Kidney (tissue), 13 donors: ENCODE measurements at regions not wholly inside any gene's neighbourhood (a gene's known extent, or its start where the extent isn't known, plus 50 kb on each side); places are given as distances from the start of the nearest gene placed in this dataset.

Experiments
- DNase-seq, 5 donors: peaks; one replicate each; pipeline ENCODE4 v3.0.0-alpha.2; 2013 to 2020
- FAIRE-seq: peaks from 2 replicates; lab custom pipeline; 2012; peaks lifted over from hg19 to GRCh38; lab: Jason Lieb, UNC
- H3K27ac ChIP-seq, 2 donors: one replicate each; pipeline ENCODE4 v1.7.0; 2013; ENCODE audit warnings: low read depth in 2 of 2, low read length in 2 of 2, inconsistent platforms in 1 of 2
- H3K27me3 ChIP-seq: one replicate; pipeline ENCODE4 v1.7.1; 2013; ENCODE audit warnings: low read length, inconsistent platforms; ENCODE audit not compliant: control insufficient read depth, insufficient read depth
- H3K36me3 ChIP-seq, 3 donors: one replicate each; pipeline versions ENCODE4 v1.7.0 to v1.7.1; 2013; ENCODE audit warnings: low read length in 3 of 3, control low read depth in 1 of 3, inconsistent platforms in 1 of 3; ENCODE audit not compliant: insufficient read depth in 3 of 3, control insufficient read depth in 2 of 3
- H3K4me1 ChIP-seq, 3 donors: one replicate each; pipeline versions ENCODE4 v1.7.0 to v1.7.1; 2013; ENCODE audit warnings: low read length in 3 of 3, inconsistent platforms in 1 of 3, low read depth in 1 of 3; ENCODE audit not compliant: control insufficient read depth in 2 of 3, insufficient read depth in 2 of 3
- H3K4me3 ChIP-seq, 3 donors: one replicate each; pipeline versions ENCODE4 v1.7.0 to v1.8.1; 2013; ENCODE audit warnings: low read length in 3 of 3, control low read depth in 1 of 3, inconsistent platforms in 1 of 3
- H3K9ac ChIP-seq, 3 donors: one replicate each; pipeline versions ENCODE4 v1.7.0 to v1.7.1; 2013; ENCODE audit warnings: low read length in 3 of 3, control low read depth in 1 of 3, inconsistent platforms in 1 of 3
- H3K9me3 ChIP-seq, 3 donors: one replicate each; pipeline versions ENCODE4 v1.7.0 to v1.7.1; 2013; ENCODE audit warnings: low read length in 3 of 3, control low read depth in 1 of 3, inconsistent platforms in 1 of 3; ENCODE audit not compliant: control insufficient read depth in 2 of 3, insufficient read depth in 1 of 3
- CTCF ChIP-seq: IDR thresholded peaks from 3 replicates; pipeline ENCODE4 v1.5.1; 2012; ENCODE audit warnings: mild to moderate bottlenecking, moderate library complexity, borderline replicate concordance; ENCODE audit not compliant: insufficient read depth; ENCODE audit errors: extremely low read depth
- intact Hi-C: fragments of 100-400 bp; cut with DNase I; formaldehyde crosslinking; loops from one replicate; pipeline ENCODE4 v1.11.1; 2022
- donor health status: control.
- donor health status: control.
- donor health status: control.
- donor health status: control.
- donor health status: control.
- donor health status: DM: yes; HTN: yes; CAD: no.
- donor health status: Normal renal cell carcinoma (clear cell type).

DNA sequence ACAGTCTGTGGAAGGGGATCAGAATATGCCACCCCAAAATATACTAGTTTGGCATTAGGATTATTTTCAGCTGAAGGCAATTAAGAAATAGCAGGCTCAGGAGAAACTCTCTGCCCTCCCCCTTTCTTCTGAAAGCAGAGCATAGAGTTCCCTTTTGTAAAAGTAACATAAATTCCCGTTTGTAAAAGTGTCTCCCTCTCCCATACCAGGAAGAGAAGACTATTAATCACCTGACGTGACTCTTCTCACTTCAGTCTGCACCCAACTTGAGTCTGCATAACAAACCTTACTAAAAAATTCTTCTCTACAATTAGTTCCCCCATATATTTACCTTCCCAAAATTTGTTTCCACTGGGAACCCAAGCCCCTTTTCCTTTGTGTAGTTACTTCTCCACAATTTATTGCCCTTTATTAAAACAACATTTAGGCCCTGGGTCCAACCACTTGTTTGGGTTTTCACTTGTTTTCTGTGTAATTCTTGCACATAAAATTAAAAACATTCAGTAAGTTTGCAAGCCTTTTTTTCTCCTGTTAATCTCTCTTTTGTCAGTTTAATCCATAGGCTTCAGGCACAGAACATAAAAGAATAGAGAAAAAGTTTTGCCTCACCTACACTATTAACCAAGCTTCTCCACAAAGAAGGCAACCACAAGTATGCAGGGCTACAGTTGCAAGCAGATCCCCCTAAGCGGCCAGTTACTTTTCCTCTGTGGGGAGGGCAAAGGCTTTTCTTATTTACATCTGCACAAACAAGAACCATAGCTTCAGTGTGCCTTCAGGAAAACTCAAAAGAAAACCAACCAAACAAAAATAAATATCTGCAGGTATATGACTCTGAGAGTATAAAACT lies 73.8 kb upstream of the EPCAM start:
- Histone ChIP-seq H3K4me3 (no peak overlapping the region), H3K9ac (no peak overlapping the region), H3K27ac (no peak overlapping the region), H3K9me3 (no peaks in the 10 kb centered on the region), H3K36me3 (no peaks in the 10 kb centered on the region), H3K27me3 (no peaks in the 10 kb centered on the region), H3K4me1 (peaks cover 0 to 2% (median 0%) of the 10 kb centered on the region in 3 donors)
- intact Hi-C loops: no loop called here
- FAIRE-seq (no peak), DNase-seq (peak in 1 of 5 donors; percentile 67)
- no peak for TF ChIP-seq CTCF

DNA sequence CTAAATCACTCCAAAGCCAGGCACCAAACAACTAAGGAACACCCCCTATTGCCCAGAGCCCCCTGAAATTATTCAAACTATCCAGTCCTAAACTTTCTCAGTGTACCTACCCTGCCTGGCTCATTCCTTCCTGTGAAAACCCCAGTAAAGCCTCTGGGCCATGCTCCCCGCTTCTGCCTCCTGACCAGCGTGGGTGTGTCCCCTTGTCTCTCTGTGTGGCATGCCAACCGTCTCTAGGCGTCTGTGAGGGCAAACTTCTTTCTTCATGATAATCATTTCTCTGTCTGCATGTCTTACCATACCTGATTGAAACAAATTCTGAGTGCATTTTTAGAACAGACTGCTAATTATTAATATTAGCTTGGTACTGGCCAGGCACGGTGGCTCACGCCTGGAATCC lies 75.1 kb upstream of the EPCAM start:
- intact Hi-C loops: no loop called here
- Histone ChIP-seq H3K4me3 (no peak overlapping the region), H3K9me3 (no peaks in the 10 kb centered on the region), H3K36me3 (no peaks in the 10 kb centered on the region), H3K9ac (no peak overlapping the region), H3K27ac (no peak overlapping the region), H3K4me1 (peaks cover 0 to 2% (median 0%) of the 10 kb centered on the region in 3 donors), H3K27me3 (no peaks in the 10 kb centered on the region)
- DNase-seq (no peak), FAIRE-seq (no peak)
- TF ChIP-seq CTCF: no peak

- H3K27ac ChIP-seq: no peak overlapping the region
- H3K4me3 ChIP-seq: no peak overlapping the region
- no peaks in the 10 kb centered on the region for H3K4me1 ChIP-seq
- intact Hi-C loops: no loop called here
- no peaks in the 10 kb centered on the region for H3K27me3 ChIP-seq
- TF ChIP-seq CTCF: no peak
- H3K9ac ChIP-seq: no peak overlapping the region
- DNase-seq (no peak), FAIRE-seq (no peak)
- no peaks in the 10 kb centered on the region for H3K36me3 ChIP-seq
- H3K9me3 ChIP-seq: no peaks in the 10 kb centered on the region
These were observed 80.2 kb upstream of the EPCAM start for GRCh38 chr2:47288864-47289263.
